ENCODE measurements at regions not wholly inside any gene's neighbourhood (a gene's known extent, or its start where the extent isn't known, plus 50 kb on each side); places are given as distances from the start of the nearest gene placed in this dataset.
A peak's percentile ranks its signal among the peaks of the same experiment; 100 is the strongest.

GRCh38 chr20:48015141-48015910 is 230.0 kb upstream of the SULF2 start:
- Histone ChIP-seq H3K9me3 (peaks cover 25% of the 10 kb centered on the region), H3K36me3 (no peaks in the 10 kb centered on the region), H3K9ac (no peak overlapping the region), H3K4me3 (no peak overlapping the region), H3K4me2 (peak overlapping the region; percentile 48), H3K27ac (no peak overlapping the region), H3K27me3 (no peaks in the 10 kb centered on the region), H3K4me1 (peaks cover 12% of the 10 kb centered on the region), H4K20me1 (no peaks in the 10 kb centered on the region)
- no peak for TF ChIP-seq Cebpa-rat (IDR thresholded peaks at IDR 0.05)

GRCh38 chr20:48012401-48012974 is 227.2 kb upstream of the SULF2 start:
- Histone ChIP-seq H3K36me3 (no peaks in the 10 kb centered on the region), H3K9ac (no peak overlapping the region)
- no peak for TF ChIP-seq Cebpa-rat (IDR thresholded peaks at IDR 0.05)

GRCh38 chr20:48011025-48011424 is 225.7 kb upstream of the SULF2 start:
- TF ChIP-seq Cebpa-rat (IDR thresholded peaks at IDR 0.05): no peak
- Histone ChIP-seq H3K4me2 (no peak overlapping the region), H3K36me3 (no peaks in the 10 kb centered on the region), H3K9ac (no peak overlapping the region), H3K4me3 (no peak overlapping the region), H3K27me3 (peaks cover 16% of the 10 kb centered on the region; the same call in 1 of the 2 replicates), H4K20me1 (peaks cover 8% of the 10 kb centered on the region; the same call in 1 of the 2 replicates), H3K9me3 (peaks cover 52% of the 10 kb centered on the region), H3K27ac (no peak overlapping the region), H3K4me1 (peaks cover 28% of the 10 kb centered on the region)

More at GRCh38 chr20:48012401-48012974, 227.2 kb upstream of the SULF2 start:
- peaks cover 9% of the 10 kb centered on the region; the same call in 1 of the 2 replicates for H3K27me3 ChIP-seq
- peaks cover 13% of the 10 kb centered on the region for H3K4me1 ChIP-seq
- no peaks in the 10 kb centered on the region for H4K20me1 ChIP-seq
- no peak overlapping the region for H3K4me2 ChIP-seq
- H3K27ac ChIP-seq: no peak overlapping the region
- peaks cover 52% of the 10 kb centered on the region for H3K9me3 ChIP-seq
- H3K4me3 ChIP-seq: no peak overlapping the region

- H3K4me1 ChIP-seq: peaks cover 32% of the 10 kb centered on the region
- H3K9ac ChIP-seq: no peak overlapping the region
- H4K20me1 ChIP-seq: peaks cover 8% of the 10 kb centered on the region; the same call in 1 of the 2 replicates
- no peak for TF ChIP-seq Cebpa-rat (IDR thresholded peaks at IDR 0.05)
- H3K4me3 ChIP-seq: no peak overlapping the region
- no peak overlapping the region for H3K27ac ChIP-seq
- peaks cover 16% of the 10 kb centered on the region; the same call in 1 of the 2 replicates for H3K27me3 ChIP-seq
- H3K9me3 ChIP-seq: peaks cover 52% of the 10 kb centered on the region
- no peak overlapping the region for H3K4me2 ChIP-seq
- H3K36me3 ChIP-seq: no peaks in the 10 kb centered on the region
Observed at GRCh38 chr20:48010623-48011022, 225.3 kb upstream of the SULF2 start.

GRCh38 chr20:48008850-48009515 is 223.7 kb upstream of the SULF2 start:
- H3K27me3 ChIP-seq: peaks cover 16% of the 10 kb centered on the region; the same call in 1 of the 2 replicates
- H3K9me3 ChIP-seq: peaks cover 52% of the 10 kb centered on the region
- no peaks in the 10 kb centered on the region for H3K36me3 ChIP-seq
- peaks cover 37% of the 10 kb centered on the region for H3K4me1 ChIP-seq
- peaks cover 8% of the 10 kb centered on the region; the same call in 1 of the 2 replicates for H4K20me1 ChIP-seq
- TF ChIP-seq Cebpa-rat (IDR thresholded peaks at IDR 0.05): no peak
- H3K4me3 ChIP-seq: no peak overlapping the region
- H3K27ac ChIP-seq: no peak overlapping the region
- H3K4me2 ChIP-seq: no peak overlapping the region
- H3K9ac ChIP-seq: no peak overlapping the region

GRCh38 chr20:48007351-48007750 is 222.1 kb upstream of the SULF2 start:
- H3K9me3 ChIP-seq: peaks cover 39% of the 10 kb centered on the region
- peak overlapping the region; percentile 81 for H3K4me2 ChIP-seq
- peaks cover 53% of the 10 kb centered on the region for H3K4me1 ChIP-seq
- TF ChIP-seq Cebpa-rat (IDR thresholded peaks at IDR 0.05): no peak
- no peaks in the 10 kb centered on the region for H3K36me3 ChIP-seq
- H3K9ac ChIP-seq: no peak overlapping the region
- peaks cover 16% of the 10 kb centered on the region; the same call in 1 of the 2 replicates for H3K27me3 ChIP-seq
- H3K27ac ChIP-seq: no peak overlapping the region
- H3K4me3 ChIP-seq: no peak overlapping the region
- H4K20me1 ChIP-seq: peaks cover 8% of the 10 kb centered on the region; the same call in 1 of the 2 replicates

GRCh38 chr20:48006036-48006833 is 221.0 kb upstream of the SULF2 start:
- Histone ChIP-seq H3K27me3 (peaks cover 16% of the 10 kb centered on the region; the same call in 1 of the 2 replicates), H3K4me2 (peak overlapping the region; percentile 81), H3K4me1 (peaks cover 62% of the 10 kb centered on the region), H3K9ac (no peak overlapping the region), H3K27ac (no peak overlapping the region), H3K36me3 (no peaks in the 10 kb centered on the region), H3K4me3 (no peak overlapping the region), H3K9me3 (peaks cover 33% of the 10 kb centered on the region), H4K20me1 (peaks cover 8% of the 10 kb centered on the region; the same call in 1 of the 2 replicates)
- no peak for TF ChIP-seq Cebpa-rat (IDR thresholded peaks at IDR 0.05)

- H3K36me3 ChIP-seq: no peaks in the 10 kb centered on the region
- H4K20me1 ChIP-seq: peaks cover 8% of the 10 kb centered on the region; the same call in 1 of the 2 replicates
- H3K9ac ChIP-seq: no peak overlapping the region
- H3K4me2 ChIP-seq: peak overlapping the region; percentile 81
- no peak for TF ChIP-seq Cebpa-rat (IDR thresholded peaks at IDR 0.05)
- H3K27ac ChIP-seq: no peak overlapping the region
- H3K4me1 ChIP-seq: peaks cover 62% of the 10 kb centered on the region
- H3K9me3 ChIP-seq: peaks cover 6% of the 10 kb centered on the region; the same call in 1 of the 2 replicates
- peaks cover 12% of the 10 kb centered on the region; the same call in 1 of the 2 replicates for H3K27me3 ChIP-seq
- H3K4me3 ChIP-seq: no peak overlapping the region
Observed at GRCh38 chr20:48003021-48003420, 217.7 kb upstream of the SULF2 start.

GRCh38 chr20:48002517-48002970 is 217.3 kb upstream of the SULF2 start:
- Histone ChIP-seq H3K4me2 (peak overlapping the region; percentile 81), H3K4me1 (peaks cover 61% of the 10 kb centered on the region), H3K27me3 (0 out of 2 replicates have a peak, but pooled peaks cover 8% of the 10 kb centered on the region), H3K9ac (no peak overlapping the region), H3K9me3 (0 out of 2 replicates have a peak, but pooled peaks cover under 1% of the 10 kb centered on the region), H3K27ac (peak overlapping the region; percentile 2; the same call in 1 of the 2 replicates), H4K20me1 (peaks cover 8% of the 10 kb centered on the region; the same call in 1 of the 2 replicates), H3K36me3 (no peaks in the 10 kb centered on the region), H3K4me3 (no peak overlapping the region)
- TF ChIP-seq Cebpa-rat (IDR thresholded peaks at IDR 0.05): peak; percentile 97

Data from BLaER1 (cell line).